Stimulated activated CD4-positive, alpha-beta T cell treated with anti-CD3 and anti-CD28 coated beads, Interleukin-4, amount 100 ng/mL, for 4 hours (primary cell): ENCODE measurements at regions not wholly inside any gene's neighbourhood (a gene's known extent, or its start where the extent isn't known, plus 50 kb on each side); places are given as distances from the start of the nearest gene placed in this dataset.
"Not testable (repeated sequence)": the region's sequence is repeated elsewhere in the genome, so short reads cannot be mapped to it uniquely, and the experiment has no call there.

ENCODE experiments used
- DNase-seq, 2 experiments: peaks; one replicate each; pipeline ENCODE4 v3.0.0-alpha.2; 2020

DNA sequence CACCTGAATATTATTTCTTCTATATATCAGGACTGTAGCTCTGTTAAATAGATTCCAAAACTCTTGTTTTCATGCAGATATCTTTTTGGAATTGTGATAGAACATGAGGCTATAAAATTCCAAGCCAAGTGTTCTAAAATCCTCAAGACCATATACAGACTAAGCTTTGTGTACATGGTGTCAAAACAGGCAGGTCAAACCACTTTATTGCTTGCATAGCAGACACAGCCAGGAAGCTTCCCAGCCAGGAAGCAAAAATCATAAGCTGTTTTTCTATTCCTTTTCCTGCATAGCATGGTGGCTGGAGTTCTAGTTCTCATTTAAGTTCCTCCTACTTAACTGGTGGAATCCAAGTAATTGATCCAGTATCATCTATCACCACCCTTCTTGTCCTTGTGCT is 353.3 kb downstream of the PAX1 start:
- DNase-seq: no peak

DNA sequence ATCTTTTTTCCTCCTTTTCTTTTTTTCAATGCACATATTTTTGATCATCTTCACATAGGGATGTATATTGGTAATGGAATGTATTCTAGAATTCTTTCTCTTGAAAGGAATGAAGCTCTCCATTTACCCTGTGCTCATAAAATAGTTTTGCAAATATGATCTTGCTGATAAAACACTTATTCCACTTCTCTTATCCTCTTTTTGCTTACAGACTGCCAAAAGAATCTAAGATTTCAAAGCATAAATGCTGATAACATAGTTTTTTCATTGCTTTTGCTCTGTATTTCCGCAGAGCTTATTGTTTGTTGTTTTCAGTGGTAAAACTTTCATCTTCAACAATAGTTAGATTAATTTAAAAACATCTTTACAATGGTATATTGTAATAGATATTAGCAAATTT is 350.5 kb downstream of the PAX1 start:
- no peak for DNase-seq

DNA sequence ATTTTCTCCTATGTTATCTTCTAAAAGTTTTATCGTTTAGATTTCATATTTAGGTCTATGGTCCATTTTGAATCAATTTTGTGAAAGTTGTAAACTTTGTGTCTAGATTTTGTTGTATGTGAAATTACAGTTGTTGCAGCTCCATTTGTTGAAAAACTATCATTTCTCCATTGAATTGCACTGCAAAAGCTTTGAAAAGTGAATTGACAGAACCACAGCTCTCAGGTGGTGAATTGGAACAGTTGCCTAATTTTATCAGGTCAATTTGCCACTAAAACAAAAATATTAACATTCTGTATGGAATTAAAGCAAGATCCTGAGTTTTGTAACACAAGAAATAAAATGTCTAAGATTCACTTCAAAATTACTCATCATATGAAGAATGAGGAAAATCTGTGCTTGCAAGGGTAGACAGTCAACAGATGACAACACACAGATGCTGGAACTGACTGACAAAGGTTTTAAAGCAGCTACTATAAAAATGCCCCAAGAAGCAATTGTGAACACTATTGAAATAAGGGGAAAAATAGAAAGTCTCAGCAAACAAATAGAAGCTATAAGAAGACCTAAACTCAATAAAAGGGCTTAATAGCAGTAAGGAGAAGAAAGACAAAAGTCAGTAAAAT is 346.7 kb downstream of the PAX1 start:
- no peak for DNase-seq

DNA sequence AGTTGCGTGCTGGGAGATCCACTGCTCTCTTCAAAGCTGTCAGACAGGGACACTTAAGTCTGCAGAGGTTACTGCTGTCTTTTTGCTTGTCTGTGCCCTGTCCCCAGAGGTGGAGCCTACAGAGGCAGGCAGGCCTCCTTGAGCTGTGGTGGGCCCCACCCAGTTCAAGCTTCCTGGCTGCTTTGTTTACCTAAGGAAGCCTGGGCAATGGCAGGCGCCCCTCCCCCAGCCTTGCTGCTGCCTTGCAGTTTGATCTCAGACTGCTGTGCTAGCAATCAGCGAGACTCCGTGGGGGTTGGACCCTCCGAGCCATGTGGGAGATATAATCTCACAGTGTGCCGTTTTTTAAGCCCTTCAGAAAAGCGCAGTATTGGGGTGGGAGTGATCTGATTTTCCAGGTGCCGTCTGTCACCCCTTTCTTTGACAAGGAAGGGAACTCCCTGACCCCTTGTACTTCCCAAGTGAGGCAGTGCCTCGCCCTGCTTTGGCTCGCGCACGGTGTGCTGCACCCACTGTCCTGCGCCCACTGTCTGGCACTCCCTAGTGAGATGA is 340.6 kb downstream of the PAX1 start:
- not testable (repeated sequence) for DNase-seq

DNA sequence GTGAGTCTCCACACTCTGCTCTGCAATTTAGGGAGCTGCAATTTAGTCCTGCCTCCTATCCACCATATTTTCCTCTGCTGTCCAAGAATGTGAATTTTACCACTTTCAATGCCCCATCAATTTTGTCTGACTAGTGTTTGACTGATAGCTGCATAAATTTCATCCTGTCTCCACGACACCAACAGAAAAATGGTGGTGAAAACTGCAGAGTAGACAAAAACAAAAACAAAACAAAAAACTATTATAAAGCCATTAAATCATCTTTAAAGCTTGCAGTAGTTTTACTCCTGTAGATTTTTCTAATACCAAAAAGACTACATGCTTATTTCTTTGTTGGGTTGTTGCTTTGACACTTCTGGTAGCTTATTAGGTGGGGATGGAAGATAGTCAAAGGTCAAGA is 322.0 kb downstream of the PAX1 start:
- DNase-seq: no peak

DNA sequence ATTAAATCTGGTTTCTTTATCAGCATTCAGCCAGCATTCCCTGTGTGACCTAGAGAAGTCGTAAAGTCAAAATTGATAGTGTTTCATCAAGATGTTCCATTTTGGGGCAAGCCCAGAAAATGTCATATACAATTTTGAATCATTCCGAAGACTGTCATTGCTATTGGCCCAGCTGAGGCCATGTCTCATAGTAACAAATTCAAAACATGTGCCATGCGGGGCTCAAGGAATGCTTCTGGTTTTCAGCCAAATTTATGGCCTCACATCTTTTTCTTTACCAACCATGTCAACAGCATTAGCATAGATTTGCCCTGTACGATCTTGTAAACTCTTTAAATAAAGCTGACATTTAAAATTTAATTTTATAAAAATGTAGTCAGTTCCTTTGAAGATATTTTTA is 314.7 kb downstream of the PAX1 start:
- no peak for DNase-seq

DNA sequence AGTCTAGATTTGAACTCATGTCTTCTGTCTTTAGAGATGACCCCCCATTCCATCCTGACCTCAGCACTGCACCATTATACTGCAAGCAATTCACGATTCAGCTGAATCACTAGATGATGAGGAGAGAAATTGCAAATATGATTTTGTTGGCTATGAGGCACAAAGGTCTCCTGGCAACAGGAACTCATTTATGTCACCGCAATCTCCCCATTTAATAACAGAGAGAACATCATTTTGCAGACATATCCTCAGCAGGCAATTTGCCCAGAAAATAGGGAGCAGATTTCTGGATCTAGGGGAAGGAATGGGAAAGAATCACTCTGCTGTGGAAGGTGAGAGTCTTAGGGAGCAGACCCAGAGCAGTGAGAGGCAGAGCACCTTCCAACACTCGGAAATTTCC is 303.0 kb downstream of the PAX1 start:
- DNase-seq: no peak

DNA sequence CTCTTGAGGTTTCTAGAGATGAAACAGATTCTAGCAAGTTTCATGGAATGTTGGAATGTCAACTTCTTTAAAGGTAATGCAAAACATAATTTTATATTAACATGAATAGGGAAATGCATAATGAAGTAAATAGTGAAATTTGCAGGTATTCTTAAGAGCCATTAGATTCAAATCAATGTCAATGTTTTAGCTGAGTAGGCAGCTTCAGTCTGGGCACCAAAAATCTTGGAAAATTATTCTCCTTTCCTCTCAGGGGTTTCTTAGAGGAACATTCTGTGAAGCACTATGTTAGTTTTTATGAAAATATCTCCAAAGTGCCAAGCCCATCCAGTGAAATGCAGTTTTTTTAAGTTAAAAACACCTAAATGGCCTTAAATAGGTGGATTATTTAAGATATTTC is 300.8 kb downstream of the PAX1 start:
- DNase-seq: no peak

DNA sequence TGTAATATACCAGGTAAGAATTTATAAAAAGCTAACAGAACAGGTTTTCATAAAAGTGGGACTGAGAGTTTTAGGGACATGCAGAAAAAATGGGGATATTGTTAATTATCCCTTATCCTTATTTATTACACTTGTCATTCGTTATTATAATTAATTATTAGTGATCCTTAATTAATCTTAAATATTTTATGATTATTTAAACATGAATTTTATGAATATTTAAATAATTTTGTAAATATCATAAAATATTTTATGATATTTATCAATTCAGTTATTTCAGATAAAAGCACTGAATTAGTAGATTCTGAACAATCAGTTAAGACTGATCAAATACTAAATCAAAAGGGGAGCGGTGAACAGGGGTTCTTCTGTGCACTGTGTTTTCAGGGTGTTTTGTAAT is 300.1 kb downstream of the PAX1 start:
- DNase-seq: no peak

DNA sequence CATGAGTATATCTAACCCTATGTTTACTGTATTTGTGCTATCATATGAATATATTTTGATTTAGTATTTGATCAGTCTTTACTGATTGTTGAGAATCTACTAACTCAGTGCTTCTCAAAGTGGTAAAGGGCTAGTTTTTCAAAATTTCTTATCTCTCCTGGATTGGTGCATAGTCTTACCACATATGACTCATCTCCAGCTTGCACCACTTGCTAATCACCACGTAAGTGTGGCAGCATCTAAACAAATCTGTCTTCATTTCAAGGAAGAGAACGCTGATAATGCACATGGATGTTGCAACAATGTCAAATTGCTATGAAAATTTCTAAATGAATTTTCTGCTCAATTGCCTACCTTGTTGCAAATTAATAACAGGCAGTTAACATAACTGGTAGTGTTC is 299.5 kb downstream of the PAX1 start:
- DNase-seq: no peak

DNA sequence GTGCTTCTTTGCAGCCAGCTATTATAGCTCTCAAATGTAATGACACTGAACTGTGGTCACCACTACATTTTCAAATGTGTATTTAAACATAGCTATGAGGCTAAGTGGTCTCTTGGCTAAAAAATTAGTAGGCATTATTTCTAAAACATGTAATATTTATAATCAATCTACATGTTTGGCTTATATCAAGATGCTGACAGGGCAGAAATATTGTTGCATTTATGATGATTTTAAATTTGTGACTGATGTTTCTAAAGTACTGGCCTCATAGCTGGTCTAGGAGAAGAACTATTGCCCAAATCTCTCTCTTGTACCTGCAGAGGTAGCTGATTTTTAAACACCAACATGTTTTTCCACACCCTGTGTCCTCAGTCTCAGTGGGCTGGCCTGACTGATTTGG is 298.2 kb downstream of the PAX1 start:
- no peak for DNase-seq

DNA sequence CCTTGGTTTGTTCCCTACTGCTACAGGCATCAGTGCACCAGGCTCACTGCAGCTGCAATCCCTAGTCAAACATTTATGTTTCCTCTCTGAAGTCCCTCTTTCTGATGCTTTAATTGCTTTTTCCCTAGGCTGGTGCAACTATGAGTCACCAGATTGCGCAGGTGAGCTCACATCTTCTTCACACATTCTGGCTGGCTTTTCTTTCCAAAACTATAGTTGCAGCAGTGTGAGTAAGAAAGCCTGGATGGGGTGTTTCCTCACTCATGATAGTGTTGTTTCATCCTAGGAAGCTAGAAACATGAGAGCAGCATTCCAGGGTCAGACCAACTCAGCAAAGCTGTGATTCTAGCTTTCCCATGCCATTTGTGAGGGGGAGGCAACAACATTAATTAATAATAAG is 296.4 kb downstream of the PAX1 start:
- no peak for DNase-seq

DNA sequence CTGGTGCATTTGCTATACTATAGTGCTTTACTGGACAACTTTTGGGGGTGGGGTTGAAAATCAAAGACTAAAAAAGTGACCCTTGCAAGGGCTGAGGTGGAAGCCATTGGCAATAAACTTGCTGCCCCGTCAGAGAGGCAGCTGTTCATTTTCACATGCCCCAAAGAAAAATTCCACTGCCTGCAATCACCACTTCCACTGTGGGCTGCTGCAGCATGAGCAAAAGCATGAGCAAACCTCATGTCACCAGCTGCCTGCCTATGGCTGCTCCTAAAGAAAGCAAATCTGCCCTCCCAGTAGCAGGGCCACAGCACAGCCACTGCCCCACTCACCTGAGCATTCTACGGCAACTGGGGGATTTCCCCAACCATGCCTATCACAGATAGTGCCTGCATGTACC is 290.0 kb downstream of the PAX1 start:
- no peak for DNase-seq

DNA sequence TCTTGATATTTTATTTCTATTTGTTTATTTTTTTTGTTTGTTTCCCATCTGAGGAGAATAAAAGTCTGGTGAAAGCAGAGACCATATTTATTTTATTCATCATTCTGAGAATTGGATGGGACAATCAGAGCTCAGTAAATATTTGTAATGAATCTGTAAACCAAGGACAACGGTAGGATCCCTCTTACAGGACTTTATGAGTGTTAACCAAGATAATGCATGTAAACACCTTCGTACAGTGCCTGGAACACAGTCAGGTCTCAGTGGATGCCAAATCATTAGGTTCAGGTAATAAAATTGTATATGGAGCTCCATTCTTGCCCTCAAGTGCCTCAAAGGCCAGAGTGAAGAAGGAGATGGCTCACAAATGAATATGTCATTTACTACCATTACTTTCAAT is 288.7 kb downstream of the PAX1 start:
- DNase-seq: no peak

DNA sequence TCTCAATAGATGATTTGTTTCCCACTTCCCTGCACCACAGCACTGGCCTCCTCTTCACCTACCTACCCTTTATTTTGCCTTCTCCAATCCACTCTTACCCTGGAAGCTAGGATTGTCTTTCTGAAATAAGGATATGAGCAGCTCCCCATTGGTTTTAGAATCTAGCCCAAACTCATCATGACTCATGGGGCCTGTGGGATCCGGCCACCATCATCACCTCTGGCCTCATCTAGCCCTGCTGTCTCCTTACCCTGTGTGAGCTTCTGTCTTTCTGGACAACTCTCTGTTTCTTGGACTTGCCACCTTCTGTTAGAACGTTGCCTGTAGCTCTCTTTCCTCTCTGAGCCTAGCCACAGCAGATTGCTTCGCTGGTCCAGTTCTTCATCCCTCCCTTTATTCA is 277.1 kb downstream of the PAX1 start:
- DNase-seq: no peak

DNA sequence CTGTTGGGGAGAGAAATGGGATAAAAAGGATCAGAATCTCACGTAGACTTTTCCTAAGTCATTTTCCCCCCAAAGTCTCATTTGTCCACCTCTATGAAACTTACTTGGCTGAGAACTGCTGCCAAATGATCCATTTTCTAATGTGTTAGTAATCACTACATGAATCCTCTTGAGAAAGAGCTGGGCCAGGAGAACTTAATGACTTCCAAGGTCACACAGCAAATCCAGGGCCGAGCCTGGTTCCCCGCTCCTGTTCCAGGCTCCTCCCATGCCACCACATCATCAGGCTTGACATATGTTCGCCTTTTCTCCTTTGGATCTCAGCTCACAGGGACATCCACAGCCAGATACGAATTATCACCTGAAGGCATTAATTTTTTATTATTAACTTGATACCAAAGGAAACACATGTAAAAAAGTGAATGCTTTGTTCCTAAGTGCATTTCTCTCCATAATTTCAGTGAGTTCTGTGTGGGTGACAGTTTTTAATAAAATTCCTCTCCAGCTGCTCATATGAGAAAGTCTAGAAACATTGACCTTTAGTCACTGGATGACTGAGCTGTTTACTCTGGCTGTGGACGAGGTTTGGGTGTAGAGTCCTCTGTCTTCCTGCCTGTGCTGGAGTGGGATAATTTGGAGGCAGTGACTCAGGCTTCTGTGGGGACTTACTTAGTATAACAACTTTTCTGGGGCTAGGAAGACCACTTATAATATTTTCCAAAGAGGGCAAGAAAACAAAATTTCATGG is 276.3 kb downstream of the PAX1 start:
- no peak for DNase-seq

DNA sequence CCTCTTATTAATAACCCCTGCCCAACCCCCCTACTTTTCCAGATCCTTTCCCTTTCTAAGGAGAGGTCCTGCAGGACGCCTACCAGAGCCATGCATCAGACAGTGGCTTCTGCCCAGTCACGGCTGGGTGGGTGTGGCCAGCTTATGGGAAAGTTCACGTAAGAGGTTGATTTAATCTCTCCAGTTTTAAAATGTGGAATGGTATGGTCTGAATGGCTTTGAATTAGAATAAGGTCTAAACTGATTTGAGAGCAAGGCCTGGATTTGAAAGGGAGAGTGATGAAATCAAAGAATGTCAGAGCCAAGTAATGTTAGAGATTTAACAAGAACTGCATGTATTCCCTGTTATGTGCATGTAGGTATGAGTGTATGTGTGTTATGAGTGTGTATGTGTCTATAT is 275.7 kb downstream of the PAX1 start:
- DNase-seq: no peak

DNA sequence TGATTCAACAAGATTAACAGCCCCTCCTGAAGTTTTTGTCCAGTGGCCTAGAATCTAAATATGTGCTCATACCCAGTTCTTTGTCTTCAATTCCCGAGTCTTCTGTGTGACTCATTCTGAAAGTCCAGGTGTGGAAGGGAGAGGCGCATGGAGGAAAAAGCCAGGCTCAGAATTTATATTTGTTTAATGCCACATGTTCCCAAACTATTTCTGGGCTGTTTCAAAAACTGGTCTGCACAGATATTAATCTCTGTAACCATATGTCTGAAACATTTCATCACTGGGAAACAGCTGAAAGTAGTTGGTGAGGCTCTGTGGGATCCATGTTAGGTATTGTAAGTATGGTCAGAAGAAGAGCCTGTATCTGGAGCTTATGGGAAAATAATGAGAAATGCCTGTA is 266.0 kb downstream of the PAX1 start:
- DNase-seq: no peak

DNA sequence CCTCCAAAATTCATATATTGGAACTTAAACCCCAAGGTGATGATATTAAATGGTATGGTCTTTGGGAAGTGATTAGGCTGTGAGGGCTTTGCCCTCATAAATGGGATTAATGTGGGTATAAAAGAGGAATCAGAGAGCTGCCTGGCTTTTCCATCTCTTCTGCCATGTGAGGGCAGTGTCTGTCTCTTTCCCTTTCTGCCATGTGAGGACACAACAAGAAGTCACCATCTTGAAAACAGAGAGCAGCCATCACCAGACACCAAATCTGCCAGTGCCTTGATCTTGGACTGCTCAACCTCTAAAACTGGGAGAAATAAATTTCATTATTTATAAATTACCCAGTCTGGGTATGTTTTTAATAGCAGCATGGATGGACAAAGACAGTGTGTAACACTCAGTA is 263.0 kb downstream of the PAX1 start:
- no peak for DNase-seq

DNA sequence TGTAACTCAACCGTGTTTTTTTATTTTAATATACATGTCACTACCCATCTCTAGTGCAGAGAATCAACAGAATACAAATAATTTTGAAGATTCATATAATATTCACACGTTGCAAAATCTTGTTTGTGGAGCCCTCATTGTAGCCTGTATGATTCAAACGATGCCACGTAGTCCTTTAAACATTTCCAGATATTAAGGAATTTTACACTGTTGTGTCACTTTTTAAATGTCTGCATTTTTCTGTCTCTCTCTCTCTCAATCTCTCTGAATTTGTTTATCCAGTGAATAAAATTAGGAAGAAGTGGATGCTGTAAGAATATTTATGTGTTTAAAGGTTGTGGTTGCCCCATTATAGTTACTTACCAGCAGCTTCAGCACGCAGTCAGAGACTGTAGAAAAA is 262.0 kb downstream of the PAX1 start:
- DNase-seq: no peak

DNA sequence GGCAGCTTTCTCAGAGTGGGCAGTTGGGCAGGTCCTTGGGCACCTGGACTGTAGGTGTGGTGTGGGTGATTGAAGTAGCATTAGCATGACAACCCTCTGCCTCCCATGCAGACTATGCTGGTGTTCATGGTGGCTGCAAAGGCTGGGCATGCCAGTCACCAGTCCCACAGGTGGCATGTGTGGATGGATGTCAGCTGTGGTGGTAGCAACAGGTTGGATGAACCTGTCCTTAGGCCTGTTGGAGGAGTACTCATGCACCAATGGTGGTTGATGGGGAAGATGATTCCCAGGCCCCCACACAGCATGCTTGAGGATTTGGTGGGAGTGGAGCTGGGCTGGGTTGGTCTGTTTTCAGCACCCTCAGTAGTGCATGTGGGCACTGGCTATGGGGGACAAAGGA is 251.1 kb downstream of the PAX1 start:
- DNase-seq: no peak

DNA sequence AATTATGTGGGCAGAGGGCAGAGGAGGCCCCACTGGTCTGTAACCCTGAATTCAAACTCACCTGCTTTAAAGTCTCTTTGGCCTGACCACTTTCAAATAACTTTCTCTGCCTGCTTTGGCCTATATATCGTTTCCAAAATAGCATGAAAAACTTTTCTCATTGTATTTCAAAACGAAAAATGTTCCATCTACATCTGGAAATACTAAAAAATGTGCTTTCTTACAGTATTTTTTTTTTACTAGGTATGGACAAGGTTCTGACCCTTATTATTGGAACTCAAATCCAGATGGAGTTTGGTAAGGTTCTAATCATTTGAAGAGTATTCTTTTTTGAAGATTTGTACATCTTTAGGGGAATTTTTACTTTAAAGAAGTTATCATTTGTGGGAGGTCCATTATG is 241.9 kb downstream of the PAX1 start:
- no peak for DNase-seq

DNA sequence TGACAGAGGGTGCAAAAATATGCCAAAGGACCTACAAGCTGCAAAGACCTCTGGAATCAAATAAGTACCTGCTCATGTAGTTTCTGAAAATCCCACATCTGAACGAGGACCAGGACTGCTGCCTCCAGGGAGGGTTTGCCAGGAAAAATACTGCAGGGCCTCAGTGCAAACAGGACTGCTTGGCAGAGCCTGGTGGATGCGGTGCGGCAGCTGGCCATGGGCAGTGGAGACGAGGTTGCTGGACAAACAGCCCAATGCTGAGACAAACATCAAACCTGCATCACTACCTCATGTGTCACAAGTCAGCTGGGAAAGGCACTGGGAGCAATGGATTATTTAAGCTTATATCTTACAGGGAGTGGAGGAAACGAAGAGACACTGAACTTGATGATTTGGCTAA is 238.8 kb downstream of the PAX1 start:
- no peak for DNase-seq

DNA sequence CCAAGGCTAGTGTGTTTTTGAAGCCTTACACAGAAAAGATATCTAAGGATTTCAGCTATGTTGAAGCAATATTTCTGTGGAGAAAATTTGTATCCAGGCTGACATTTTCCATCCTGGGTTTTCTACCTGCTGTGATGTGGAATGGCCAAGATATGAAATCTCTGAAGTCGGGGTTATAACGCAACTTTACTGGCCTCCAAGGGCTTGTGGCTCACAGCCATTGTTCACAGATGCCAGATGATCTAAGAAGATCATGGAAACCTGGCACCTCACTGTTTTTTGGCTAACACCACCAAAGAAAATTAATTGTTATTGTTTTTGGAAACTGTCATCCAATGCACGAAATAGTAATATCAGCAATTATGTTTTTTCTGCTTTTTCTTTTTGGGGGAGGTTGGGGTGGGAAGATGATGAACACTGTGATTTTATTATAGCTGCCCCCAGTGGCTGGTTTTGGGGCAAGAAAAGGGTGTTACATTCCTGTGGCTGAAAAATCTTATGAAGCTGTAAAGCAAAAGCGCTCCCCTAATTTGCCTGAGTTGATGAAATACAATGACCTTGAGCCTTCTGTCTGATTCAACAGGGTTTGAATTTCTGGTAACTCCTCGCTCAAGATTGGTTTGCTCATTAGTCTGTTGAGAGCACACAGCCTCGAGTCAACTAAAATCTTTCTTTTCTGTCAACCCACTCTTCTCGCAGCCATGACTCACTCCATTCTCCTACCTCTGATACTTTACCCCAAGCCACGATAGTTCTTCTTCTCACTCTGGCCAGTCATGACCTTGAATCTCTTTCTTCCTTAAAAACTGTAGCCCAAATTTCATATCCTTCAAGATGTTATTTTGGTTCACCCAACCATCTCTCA is 236.7 kb downstream of the PAX1 start:
- DNase-seq: no peak
